DND-41 (cell line): ENCODE measurements at regions not wholly inside any gene's neighbourhood (a gene's known extent, or its start where the extent isn't known, plus 50 kb on each side); places are given as distances from the start of the nearest gene placed in this dataset.
A peak's percentile ranks its signal among the peaks of the same experiment; 100 is the strongest.

Source experiments
- ATAC-seq: fragments of 200-7000 bp; cut with Tn5 transposase; 3 replicates; pipeline ENCODE4 v1.9.1; 2021; ENCODE audit warnings: low read depth; ENCODE audit not compliant: insufficient read depth
- DNase-seq: peaks from one replicate; pipeline ENCODE4 v3.0.0-alpha.2; 2020
- H2AFZ ChIP-seq: 2 replicates; pipeline ENCODE4 v1.6.0; 2012; ENCODE audit warnings: low read depth, low read length
- H3K27ac ChIP-seq: 2 replicates; pipeline ENCODE4 v1.5.1; 2012; ENCODE audit warnings: low read length, inconsistent platforms
- H3K27me3 ChIP-seq: fragments of 200-600 bp; sonication (generic); 2 replicates; pipeline ENCODE4 v1.6.0; 2012; ENCODE audit warnings: low read length, mild to moderate bottlenecking, inconsistent platforms; ENCODE audit not compliant: insufficient read depth, poor library complexity
- H3K36me3 ChIP-seq: 2 replicates; pipeline ENCODE4 v1.5.1; 2012; ENCODE audit warnings: low read length, inconsistent platforms; ENCODE audit not compliant: insufficient read depth
- H3K4me1 ChIP-seq: 2 replicates; pipeline ENCODE4 v1.5.1; 2012; ENCODE audit warnings: mild to moderate bottlenecking, low read length; ENCODE audit not compliant: insufficient read depth
- H3K4me2 ChIP-seq: 2 replicates; pipeline ENCODE4 v1.6.0; 2012; ENCODE audit warnings: mild to moderate bottlenecking, moderate library complexity, low read length, inconsistent platforms; ENCODE audit not compliant: insufficient read depth
- H3K4me3 ChIP-seq, 2 experiments: fragments of 200-600 bp in 1 of 2; shearing (Covaris generic) in 1 of 2; 2 replicates each; pipeline ENCODE4 v1.5.1; 2012 to 2016; ENCODE audit warnings: inconsistent platforms in 2 of 2, low read length in 2 of 2, mild to moderate bottlenecking in 2 of 2, low read depth in 1 of 2, moderate library complexity in 1 of 2
- H3K79me2 ChIP-seq: 2 replicates; pipeline ENCODE4 v1.6.0; 2012; ENCODE audit warnings: low read length, inconsistent platforms; ENCODE audit not compliant: insufficient read depth
- H3K9ac ChIP-seq: 2 replicates; pipeline ENCODE4 v1.6.0; 2012; ENCODE audit warnings: low read depth, mild to moderate bottlenecking, inconsistent platforms, low read length, moderate library complexity
- H3K9me3 ChIP-seq: 2 replicates; pipeline ENCODE4 v1.5.1; 2012; ENCODE audit warnings: low read length, moderate library complexity, mild to moderate bottlenecking, inconsistent platforms; ENCODE audit not compliant: insufficient read depth, severe bottlenecking
- H4K20me1 ChIP-seq: 2 replicates; pipeline ENCODE4 v1.6.0; 2012; ENCODE audit warnings: low read length; ENCODE audit not compliant: insufficient read depth
- EZH2 ChIP-seq: IDR thresholded peaks from 3 replicates; pipeline ENCODE4 v1.6.1; 2012; ENCODE audit warnings: borderline replicate concordance, low read depth, mild to moderate bottlenecking, moderate library complexity, low read length, inconsistent platforms; ENCODE audit not compliant: severe bottlenecking
- TF ChIP-seq, protein P1 (sequence below): IDR thresholded peaks from 2 replicates; pipeline ENCODE4 v1.5.1; 2012; ENCODE audit warnings: borderline replicate concordance, low read length, moderate library complexity, mild to moderate bottlenecking; ENCODE audit not compliant: poor library complexity, severe bottlenecking; ENCODE audit errors: extremely low read depth

GRCh38 chr4:103443324-103443723 lies 245.2 kb upstream of the CENPE start:
- no peaks in the 10 kb centered on the region for H4K20me1 ChIP-seq
- peaks cover 4% of the 10 kb centered on the region for H3K27me3 ChIP-seq
- H3K4me2 ChIP-seq, result no peak overlapping the region
- no peaks in the 10 kb centered on the region for H3K9me3 ChIP-seq
- no peaks in the 10 kb centered on the region for H3K4me1 ChIP-seq
- no peak overlapping the region for H2AFZ ChIP-seq
- ATAC-seq (no peak), DNase-seq (no peak)
- no peak for TF ChIP-seq EZH2
- TF ChIP-seq, protein P1, sequence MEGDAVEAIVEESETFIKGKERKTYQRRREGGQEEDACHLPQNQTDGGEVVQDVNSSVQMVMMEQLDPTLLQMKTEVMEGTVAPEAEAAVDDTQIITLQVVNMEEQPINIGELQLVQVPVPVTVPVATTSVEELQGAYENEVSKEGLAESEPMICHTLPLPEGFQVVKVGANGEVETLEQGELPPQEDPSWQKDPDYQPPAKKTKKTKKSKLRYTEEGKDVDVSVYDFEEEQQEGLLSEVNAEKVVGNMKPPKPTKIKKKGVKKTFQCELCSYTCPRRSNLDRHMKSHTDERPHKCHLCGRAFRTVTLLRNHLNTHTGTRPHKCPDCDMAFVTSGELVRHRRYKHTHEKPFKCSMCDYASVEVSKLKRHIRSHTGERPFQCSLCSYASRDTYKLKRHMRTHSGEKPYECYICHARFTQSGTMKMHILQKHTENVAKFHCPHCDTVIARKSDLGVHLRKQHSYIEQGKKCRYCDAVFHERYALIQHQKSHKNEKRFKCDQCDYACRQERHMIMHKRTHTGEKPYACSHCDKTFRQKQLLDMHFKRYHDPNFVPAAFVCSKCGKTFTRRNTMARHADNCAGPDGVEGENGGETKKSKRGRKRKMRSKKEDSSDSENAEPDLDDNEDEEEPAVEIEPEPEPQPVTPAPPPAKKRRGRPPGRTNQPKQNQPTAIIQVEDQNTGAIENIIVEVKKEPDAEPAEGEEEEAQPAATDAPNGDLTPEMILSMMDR, result no peak
- H3K79me2 ChIP-seq, result no peaks in the 10 kb centered on the region
- no peaks in the 10 kb centered on the region for H3K36me3 ChIP-seq
- no peak overlapping the region for H3K27ac ChIP-seq
- H3K4me3 ChIP-seq, result no peak overlapping the region
- no peak overlapping the region for H3K9ac ChIP-seq

DNA sequence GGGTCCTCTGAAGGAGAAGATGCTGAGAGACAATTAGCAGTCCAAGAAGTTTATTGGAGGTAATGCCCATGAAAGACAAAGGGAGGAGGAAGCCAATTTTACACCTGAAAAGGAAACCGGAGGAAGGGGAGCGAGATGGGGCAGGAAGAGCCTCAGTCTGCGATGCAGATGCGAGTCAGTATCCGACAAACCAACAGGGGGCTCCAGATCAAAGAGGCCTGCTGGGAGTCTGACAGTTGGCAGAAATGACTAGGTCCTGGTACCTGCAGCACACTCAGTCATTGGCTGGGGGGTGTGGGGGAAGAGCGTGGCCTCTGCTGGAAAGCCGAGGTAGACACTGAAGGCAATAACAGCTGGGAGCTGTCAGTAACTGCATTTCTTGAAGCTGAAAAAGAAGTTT lies 231.1 kb upstream of the CENPE start:
- H3K4me2 ChIP-seq, result no peak overlapping the region
- TF ChIP-seq EZH2, result no peak
- TF ChIP-seq, protein P1, result peak; percentile 36
- H3K9ac ChIP-seq, result no peak overlapping the region
- H2AFZ ChIP-seq, result no peak overlapping the region
- no peaks in the 10 kb centered on the region for H3K4me1 ChIP-seq
- no peaks in the 10 kb centered on the region for H3K79me2 ChIP-seq
- H4K20me1 ChIP-seq, result no peaks in the 10 kb centered on the region
- DNase-seq (peak; percentile 24), ATAC-seq (peak; percentile 64; the same call in 2 of the 3 replicates)
- H3K9me3 ChIP-seq, result no peaks in the 10 kb centered on the region
- no peaks in the 10 kb centered on the region for H3K36me3 ChIP-seq
- H3K4me3 ChIP-seq, result no peak overlapping the region
- no peak overlapping the region for H3K27ac ChIP-seq
- no peaks in the 10 kb centered on the region for H3K27me3 ChIP-seq

GRCh38 chr4:103425406-103425805 lies 227.3 kb upstream of the CENPE start:
- TF ChIP-seq, protein P1, result no peak
- TF ChIP-seq EZH2, result no peak
- no peak overlapping the region for H3K4me2 ChIP-seq

DNA sequence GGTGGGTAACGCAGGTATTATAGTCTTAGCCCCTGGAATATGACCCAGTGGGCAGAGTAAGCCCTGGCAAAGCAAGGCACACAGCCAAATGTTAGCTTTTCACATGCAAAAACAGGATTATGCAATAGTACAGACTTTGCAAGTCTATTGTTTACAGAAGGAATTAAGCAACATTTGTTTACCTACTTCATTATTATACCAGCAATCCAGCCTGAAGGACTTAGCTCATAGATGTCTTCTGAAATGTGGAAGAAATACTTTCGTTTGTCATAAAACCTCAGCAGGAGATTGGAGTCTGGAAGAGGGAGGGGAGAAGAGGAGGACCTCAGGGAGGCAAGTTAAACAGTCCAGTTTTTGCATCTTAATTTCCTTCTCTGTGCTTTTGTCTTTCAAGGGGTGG lies 226.7 kb upstream of the CENPE start:
- DNase-seq (no peak), ATAC-seq (no peak)
- H3K4me3 ChIP-seq, result no peak overlapping the region
- H3K4me2 ChIP-seq, result no peak overlapping the region
- no peaks in the 10 kb centered on the region for H3K27me3 ChIP-seq
- H3K79me2 ChIP-seq, result no peaks in the 10 kb centered on the region
- no peak overlapping the region for H3K9ac ChIP-seq
- no peaks in the 10 kb centered on the region for H3K9me3 ChIP-seq
- no peaks in the 10 kb centered on the region for H4K20me1 ChIP-seq
- TF ChIP-seq EZH2, result no peak
- TF ChIP-seq, protein P1, result no peak
- H3K27ac ChIP-seq, result no peak overlapping the region
- H3K4me1 ChIP-seq, result no peaks in the 10 kb centered on the region
- H3K36me3 ChIP-seq, result no peaks in the 10 kb centered on the region
- no peak overlapping the region for H2AFZ ChIP-seq

More at GRCh38 chr4:103425406-103425805, 227.3 kb upstream of the CENPE start:
- no peak overlapping the region for H3K9ac ChIP-seq
- no peak overlapping the region for H2AFZ ChIP-seq
- no peak for DNase-seq
- ATAC-seq, result no peak
- H3K4me1 ChIP-seq, result no peaks in the 10 kb centered on the region
- no peaks in the 10 kb centered on the region for H3K9me3 ChIP-seq
- H3K36me3 ChIP-seq, result no peaks in the 10 kb centered on the region
- no peaks in the 10 kb centered on the region for H3K79me2 ChIP-seq
- H3K27ac ChIP-seq, result no peak overlapping the region
- H4K20me1 ChIP-seq, result no peaks in the 10 kb centered on the region
- no peaks in the 10 kb centered on the region for H3K27me3 ChIP-seq
- no peak overlapping the region for H3K4me3 ChIP-seq
